Peyer's patch (tissue), 4 donors: ENCODE measurements at regions not wholly inside any gene's neighbourhood (a gene's known extent, or its start where the extent isn't known, plus 50 kb on each side); places are given as distances from the start of the nearest gene placed in this dataset.

Experiments used
- CTCF ChIP-seq, 6 experiments: fragments of 450-650 bp in 4 of 6; fragments of 200-600 bp in 2 of 6; sonication (generic) in 1 of 6; IDR thresholded peaks; one replicate each; pipeline ENCODE4 v1.5.1; 2017 to 2019; ENCODE audit warnings: antibody characterized with exemption in 6 of 6, mild to moderate bottlenecking in 3 of 6, moderate library complexity in 1 of 6
- POLR2A ChIP-seq, 2 donors: fragments of 450-650 bp; IDR thresholded peaks; one replicate each; pipeline ENCODE4 v1.5.1; 2017; ENCODE audit warnings: antibody characterized with exemption in 2 of 2, mild to moderate bottlenecking in 2 of 2, moderate library complexity in 2 of 2

GRCh38 chr2:192571636-192572035 is 376.9 kb upstream of the TMEFF2 start:
- TF ChIP-seq CTCF (IDR thresholded peaks at IDR 0.05) (no peak), POLR2A (IDR thresholded peaks at IDR 0.05) (no peak)
